NCI-H526 treated with DMSO at 0.1 percent for 48 hours (cell line): ENCODE measurements at regions not wholly inside any gene's neighbourhood (a gene's known extent, or its start where the extent isn't known, plus 50 kb on each side); places are given as distances from the start of the nearest gene placed in this dataset.
"Not testable (repeated sequence)": the region's sequence is repeated elsewhere in the genome, so short reads cannot be mapped to it uniquely, and the experiment has no call there.

ENCODE experiments used
- DNase-seq: peaks from one replicate; lab custom pipeline; 2025; lab: John Stamatoyannopoulos, UW

DNA sequence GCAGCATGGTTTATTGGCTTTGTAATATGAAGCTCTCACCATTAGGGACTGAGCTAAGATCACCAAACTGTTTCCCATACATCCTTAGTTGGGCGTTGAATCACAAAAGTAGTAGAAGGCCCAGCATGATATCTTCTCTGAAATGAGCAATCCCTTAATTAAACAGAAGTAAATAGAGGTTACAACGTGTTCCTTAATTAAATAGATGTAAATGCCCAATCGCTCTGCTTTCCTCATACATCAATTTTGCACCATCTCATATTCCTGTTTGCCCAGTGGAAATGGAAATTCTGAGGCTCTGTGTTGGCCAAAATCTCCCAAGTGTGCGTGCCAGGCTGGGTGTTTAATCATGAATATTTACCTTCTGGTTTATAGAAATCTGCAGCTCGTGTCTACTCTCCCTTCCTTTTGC is 107.4 kb upstream of the FOXB1 start:
- DNase-seq, result no peak

DNA sequence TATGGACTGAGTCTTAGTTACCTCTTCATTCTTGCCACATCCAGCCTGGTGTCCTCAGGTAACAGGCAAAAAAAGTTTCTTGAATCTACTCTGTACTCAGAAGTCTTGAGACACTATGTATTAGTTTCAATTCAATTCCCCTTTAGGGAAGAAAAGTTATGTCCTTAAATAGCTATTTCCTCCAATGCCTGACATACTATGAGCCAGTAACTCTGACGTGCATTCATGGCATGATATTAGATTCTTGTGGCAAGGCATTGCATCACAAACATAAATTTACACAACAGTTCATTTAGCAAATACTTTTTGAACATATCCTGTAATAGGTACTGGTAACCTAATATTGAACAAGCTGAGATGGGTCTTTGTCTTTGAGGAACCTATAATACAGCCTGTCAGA is 109.3 kb upstream of the FOXB1 start:
- no peak for DNase-seq

DNA sequence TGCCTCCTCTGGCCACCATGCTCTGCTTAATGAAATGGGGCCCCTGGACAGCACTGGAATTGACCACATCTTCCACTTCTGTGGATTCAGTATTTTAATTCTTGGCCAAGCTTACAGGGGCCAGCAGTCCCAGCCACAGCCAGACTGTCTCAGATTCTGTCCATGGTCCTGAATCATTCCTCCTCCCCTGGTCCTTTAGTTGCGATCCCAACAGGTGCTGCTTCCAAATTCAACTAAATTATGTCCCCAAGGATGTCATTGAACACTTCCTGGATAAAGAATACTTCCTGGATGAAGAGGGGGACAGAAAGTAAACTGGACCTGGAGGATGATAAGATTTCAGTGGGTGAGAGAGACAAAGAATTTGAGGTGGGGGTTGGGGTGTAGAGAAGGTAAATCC is 111.1 kb upstream of the FOXB1 start:
- DNase-seq, result no peak

DNA sequence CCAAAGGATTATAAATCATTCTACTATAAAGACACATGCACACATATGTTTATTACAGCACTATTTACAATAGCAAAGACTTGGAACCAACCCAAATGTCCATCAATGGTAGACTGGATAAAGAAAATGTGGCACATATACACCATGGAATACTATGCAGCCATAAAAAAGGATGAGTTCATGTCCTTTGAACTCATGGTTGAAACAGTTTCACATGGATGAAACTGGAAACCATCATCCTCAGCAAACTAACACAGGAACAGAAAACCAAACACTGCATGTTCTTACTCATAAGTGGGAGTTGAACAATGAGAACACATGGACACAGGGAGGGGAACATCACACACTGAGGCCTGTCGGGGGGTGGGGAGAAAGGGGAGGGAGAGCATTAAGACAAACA is 116.2 kb upstream of the FOXB1 start:
- DNase-seq, result not testable (repeated sequence)

DNA sequence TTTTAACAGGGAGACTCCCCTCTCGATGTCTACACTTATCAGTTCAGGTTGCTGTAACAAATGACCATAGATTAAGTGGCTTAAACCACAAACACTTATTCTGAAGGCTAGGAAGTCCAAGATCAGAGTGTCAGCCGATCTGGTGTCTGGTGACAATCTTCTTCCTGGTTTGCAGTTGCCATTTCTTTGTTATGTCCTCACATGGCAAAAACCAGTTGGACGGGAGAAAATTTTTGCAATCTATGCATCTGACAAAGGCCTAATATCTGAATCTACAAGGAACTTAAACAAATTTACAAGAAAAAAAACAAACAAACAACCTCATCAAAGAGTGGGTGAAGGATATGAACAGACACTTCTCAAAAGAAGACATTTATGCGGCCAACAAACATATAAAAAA is 116.9 kb upstream of the FOXB1 start:
- DNase-seq, result no peak

DNA sequence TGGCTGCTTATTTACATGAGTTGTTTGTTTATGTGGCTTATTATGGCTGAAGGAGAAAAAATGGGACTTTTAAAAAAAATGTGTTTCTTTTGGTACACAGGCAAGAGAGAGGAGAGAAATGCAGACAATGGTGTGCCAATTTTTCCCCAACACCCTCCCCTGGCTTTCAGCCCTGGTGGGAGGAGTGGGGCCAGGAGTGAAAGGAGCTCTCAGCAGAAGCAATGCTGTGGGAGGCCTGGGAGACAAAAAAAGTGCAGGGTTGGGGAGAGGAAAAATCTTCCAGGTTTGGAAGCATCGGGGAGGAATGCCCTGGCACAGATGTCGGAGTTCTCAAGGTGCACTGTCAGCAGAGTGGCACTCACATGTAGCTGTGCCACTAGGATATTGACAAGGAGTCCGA is 117.7 kb upstream of the FOXB1 start:
- no peak for DNase-seq

DNA sequence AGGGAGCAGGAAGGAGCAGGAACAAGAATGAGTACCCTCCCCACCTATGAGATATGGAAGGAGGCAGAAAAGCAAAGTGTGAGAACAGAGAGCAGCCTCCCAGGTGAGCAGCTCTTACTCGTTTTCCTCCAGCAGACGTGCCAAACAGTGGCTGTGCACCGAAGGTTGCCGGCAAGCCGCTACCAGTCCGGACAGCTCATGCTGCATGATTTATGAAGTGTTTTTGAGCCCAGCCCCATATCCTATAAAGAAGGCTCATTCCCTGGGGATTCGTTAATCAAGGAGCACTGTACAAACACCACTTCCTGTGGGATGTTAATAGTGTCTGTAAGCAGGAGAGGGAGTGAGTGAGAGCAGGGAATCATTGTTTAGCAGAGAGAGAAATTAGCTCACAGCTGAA is 118.3 kb upstream of the FOXB1 start:
- DNase-seq, result peak; percentile 95

DNA sequence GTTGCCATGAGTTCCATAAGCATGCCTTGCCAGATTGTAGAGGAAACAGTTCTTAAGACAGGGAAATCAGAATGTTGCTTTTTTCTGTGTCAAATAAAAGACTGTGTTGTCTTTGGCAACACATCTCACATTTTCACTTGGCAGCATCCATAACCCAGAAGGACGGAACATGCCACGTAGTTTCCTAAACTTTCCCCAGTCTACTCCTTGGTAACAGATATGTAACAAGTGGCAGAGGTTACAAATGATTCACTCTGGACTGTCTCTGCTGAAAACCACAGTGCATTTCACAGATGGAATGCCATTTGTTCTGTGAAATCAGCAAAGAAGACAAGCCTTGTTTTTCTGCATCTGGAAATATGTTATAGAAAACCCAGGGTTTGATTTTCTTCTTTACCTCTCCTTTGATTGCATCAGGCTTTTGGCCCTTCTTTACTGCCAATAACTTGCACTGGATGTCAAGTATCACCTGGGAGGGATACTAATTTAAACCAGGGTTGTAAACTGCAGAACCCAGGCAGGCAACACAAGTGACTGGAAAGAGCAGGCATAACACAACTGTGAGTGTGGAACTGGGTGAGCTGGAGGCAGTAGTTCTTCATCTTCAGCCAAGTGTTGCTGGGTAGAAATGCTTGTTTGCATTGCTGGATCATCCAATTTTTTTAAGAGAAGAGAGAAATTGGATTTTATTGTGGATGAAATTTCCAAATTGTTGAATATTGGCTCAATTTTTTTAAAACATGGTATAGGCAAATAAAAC is 124.4 kb upstream of the FOXB1 start:
- DNase-seq, result no peak

DNA sequence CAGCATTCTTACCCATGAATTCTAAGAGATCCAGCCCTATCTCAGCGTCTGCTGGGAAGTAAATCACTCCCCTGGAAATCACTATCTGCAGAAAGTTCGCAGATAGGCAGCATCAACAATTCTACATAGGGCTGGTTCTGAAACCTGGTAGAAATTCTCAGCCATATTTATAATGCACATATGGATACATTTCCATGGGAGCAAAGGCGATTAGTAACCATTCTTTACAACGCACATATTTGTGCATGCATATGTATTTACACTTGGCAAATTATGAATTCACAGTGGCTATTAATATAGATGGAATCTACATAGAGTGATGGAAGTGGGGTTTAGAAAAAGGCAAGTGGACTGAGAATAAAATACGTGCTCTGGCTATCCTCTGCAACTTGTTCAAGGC is 128.0 kb upstream of the FOXB1 start:
- no peak for DNase-seq

DNA sequence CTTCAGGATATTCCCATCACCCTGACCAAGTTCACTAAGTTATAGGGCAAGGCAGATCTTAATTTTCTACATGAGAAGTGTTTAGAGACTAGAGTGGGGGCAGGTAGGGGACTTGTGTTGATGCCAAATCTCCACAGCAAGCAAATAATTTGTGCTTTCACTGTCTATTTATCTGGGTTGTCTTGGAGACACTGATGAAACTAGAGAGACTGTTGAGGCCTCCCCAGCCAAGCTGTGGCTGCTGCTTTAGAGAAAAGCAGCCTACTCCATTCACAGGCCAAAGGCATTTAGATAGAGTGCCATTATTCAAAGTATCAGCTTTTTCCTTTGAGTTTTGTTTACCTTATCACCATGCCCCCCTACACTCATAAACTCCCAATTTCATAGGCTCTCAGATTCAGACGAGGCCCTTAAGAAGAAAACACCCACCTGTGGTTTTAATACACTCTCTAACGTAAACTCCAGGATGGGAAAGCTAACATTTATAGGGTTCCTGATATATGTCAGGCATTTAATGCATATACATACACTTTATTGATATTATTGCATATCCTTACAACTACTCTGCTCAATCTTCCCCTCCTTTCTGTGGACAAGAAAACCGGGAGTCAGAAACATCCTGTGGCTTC is 130.4 kb upstream of the FOXB1 start:
- DNase-seq, result no peak

DNA sequence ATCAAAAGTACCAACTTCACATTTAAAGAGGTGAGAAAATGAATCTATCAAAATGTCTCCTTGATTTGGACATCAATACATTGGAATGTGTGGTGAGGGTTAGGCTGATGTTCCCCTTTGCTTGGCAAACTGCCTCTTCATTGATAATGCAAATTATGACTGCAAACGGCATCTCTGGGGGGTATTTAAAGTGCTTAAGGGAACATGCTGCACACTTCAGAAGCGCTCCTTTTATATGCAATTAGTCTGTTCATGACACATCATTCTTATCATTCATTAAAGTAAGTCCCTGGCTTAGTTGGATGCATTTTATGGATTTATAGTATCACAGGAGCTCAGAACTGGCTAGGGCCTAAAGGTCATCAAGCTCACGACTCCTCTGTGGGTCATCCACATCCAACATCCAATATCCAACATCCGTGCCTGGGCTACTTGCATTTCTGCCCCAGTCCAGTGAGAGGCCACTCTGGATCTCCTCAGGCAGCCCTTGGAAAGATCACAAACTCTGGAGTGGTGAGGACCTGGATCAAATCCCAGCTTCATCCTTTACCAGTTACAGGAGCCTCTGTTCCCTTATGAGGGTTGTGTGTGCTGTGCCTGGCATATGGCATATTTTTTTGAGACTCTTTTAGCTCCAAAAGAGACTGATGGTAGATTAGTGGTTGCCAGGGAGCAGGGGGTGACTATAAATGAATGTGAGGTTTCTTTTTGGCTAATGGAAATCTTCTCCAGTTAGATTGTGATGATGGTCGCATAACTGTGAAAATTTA is 136.8 kb upstream of the FOXB1 start:
- no peak for DNase-seq

DNA sequence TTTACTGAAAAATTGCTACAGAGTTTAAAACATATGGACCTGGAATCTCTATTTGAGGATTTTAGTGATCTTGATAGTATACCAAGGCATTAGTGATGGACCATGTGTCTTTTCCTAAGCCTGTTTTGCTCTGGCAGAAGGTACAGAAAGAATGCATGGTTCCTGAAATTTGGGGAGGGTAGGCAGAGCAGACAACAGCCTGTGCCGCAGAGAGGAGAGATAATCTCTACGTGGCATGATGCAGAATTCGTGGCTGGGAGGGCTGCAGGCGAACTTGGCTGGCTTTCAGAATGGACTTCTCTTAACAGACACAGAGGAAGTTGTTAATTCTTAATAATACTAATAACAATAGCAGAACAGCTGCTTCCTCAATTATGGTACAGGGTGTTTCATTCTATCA is 137.5 kb upstream of the FOXB1 start:
- DNase-seq, result no peak

DNA sequence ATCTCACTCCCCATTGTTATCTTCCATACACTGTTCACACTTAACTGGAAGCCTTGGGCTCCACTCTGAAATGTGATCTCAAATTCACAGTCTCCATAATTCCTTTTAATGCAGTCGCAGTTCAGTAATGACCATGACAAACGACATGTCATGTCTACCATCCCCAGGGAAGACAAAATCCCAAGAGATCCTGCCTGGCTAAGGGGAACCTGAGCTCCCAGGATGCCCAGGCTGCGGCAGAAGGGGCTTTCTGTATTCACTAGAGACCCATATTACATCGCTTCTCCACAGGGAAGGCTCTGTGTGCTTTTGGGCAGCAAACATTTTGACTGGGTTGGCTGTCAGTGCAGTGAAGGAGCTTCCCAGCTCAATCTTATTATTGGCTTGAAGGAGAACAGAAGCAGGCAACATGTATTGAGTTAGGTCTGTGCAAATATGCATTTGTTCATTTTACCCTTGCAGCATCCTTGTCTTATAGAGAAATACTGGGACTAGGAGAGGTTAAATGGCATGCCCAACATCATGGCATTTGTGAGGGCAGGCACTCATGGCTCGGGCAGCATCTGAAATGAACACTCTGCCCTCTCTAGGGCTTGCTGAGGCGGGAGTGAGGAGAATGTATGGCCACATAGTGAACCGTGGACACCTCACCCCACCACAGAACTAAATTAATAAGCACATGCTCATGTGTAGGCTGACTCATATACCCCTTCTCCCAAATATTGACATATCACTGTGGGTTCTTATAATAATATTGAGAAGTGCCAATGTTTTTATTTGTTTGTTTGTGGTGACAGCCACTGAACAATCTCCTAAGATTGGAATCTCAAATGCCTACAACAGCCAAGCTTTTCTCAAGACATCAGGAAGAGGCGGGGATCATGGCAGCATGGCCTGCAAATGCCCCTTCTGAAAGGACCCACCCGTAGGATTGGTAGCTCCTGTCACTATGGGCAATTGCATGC is 141.6 kb upstream of the FOXB1 start:
- no peak for DNase-seq

DNA sequence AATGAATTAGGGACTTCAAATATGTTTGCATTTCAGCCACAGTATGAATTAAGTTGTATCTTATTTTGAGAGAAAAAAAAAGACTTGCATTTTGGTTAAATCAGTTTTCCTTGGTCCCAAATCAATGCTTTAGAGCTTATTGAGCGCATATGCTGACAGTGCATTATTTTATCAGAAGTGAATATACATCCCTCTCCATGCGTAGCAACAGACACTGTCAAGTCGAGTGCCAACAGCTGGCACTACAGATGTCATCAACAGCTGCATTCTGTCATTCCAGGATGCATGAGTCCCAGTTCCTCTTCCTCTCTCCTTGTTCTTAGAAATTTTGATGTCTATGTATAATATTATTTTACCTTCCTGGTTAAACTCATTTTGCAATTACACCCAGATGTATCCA is 156.1 kb upstream of the FOXB1 start:
- no peak for DNase-seq

DNA sequence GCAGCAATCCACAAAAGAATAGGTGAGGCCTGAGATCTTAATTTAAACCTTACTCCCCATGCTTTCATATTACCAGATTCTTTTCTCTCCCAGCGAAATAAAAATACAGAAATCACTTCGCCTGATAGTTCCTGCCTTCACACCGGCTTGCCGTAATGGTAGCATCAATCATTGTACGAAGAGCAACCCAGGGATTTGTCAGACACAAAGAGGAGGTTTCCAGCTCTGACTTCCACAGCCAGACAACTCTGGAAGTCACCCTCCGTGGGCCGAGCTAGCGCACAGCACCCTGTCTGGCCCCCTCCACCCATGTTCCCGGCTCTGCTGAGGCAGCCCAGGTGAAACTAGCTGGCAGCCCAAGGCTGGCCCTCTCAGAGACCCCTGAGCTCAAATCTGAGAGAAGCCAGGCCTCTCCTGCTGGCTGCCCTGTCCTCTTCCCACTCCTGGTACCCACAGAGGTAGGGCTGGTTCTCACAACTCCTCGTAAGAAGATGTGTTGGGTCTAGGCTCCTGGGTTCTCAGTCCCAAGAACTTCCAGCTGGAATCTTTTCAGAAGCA is 156.9 kb upstream of the BNIP2 start:
- no peak for DNase-seq

DNA sequence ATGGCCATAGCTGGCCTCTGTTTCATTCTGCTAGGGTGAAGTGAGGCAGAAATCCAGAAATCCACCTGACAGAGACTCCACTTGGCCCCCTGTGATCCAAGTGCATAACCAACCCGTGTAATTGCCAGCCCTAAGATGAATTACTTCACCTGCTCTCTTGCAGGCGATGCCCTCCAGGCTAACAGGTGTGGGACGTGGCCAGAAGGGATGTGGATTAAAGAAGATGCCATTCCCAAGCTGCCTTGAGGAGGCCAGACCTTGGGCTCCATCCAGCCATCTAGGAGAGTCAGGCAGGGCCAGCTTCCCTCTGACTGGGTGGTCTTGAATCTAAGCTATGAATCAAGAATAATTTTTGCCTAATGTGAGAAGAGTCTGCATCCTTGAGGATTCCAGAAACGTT is 154.5 kb upstream of the BNIP2 start:
- no peak for DNase-seq

DNA sequence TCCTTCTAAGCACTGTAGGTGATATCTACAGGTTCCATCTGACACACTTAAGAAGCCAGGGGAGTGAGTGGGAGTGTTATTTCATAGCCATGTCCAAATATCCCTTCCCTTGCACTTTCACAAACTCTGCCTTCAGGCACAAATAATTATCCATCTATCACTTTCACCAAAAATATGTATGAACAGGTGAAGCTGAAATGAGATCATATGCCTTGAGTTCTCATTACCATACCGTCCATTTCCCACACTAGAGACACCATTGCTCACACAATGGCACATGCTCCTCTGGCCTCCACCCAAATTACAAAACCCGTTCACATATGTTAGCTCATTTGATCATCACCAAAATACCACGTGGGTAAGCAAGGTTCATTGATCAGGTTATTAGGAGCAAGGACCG is 151.9 kb upstream of the BNIP2 start:
- no peak for DNase-seq

DNA sequence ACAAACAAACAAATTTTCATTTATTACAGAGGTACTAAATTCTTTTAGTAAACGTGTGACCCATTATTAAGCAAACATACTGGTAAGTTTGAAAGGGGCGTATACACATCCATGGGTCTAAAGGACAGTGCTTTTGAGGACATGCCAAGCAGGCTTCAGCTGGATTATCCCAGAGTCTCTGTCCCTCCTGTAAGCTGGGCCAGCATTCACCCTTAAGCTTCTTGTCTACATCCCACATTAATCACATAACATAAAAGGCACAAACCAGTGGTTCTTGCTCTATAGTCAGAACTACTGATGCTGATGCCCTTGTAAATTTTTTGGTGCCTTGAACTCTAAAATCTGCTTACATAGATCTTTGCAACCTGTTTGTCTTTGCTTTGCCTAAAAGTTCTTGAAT is 150.8 kb upstream of the BNIP2 start:
- no peak for DNase-seq

DNA sequence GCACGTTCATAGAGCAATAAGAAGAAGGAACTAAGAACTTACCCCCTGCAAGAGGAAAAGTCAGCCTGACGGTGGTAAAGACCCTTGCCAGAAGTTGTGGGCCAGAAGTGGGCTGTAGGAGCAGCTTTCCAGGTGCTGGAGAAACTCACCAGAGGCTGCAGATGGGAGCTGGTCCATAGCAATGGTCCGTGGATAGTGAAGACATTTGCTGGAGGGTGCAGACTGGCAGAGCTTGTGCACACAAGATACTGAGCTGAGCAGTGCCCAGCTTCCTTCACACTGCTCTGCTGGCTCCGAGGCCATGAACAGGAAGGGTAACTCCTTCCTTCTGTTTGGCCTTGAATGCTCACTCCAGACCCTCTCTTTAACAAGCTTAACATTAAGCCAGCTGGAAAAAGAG is 149.8 kb upstream of the BNIP2 start:
- no peak for DNase-seq

DNA sequence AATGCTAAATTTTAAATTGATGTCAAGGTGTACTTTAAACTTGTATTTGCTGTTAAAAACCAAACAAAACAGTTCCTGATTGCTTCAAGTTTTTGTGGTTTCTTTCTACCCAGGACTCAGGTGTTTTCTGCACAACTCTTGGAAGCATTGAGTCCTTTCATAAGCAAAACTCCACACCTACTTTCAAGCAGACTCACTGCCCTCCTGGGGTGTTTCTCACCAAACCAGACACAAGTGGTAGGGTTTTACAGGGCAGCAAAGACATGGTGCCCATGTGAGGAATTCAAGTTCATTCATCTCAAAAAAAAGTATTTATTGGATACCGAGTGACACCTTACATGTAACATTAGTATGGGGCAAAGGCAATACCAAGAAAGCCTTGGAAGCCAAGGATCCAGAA is 146.7 kb upstream of the BNIP2 start:
- DNase-seq, result no peak

DNA sequence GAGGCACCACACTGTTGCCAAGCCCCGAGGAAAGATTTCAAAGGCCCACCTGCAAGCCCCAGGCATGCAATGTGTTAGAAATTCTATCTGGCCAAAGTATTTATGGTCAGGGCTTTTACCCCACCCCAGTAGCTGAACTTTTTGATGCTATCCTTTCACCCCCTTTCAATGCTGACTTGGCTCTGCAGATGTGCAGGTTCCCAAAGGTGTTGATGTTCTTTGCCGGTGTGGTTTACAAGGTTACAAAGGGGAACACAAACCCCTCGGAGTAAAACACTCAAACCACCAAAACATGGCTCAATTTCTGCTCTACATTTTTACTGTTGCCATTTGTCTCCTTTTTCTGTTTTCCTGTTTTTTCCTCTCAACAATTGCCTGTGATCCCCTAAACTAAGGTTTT is 145.4 kb upstream of the BNIP2 start:
- DNase-seq, result no peak

DNA sequence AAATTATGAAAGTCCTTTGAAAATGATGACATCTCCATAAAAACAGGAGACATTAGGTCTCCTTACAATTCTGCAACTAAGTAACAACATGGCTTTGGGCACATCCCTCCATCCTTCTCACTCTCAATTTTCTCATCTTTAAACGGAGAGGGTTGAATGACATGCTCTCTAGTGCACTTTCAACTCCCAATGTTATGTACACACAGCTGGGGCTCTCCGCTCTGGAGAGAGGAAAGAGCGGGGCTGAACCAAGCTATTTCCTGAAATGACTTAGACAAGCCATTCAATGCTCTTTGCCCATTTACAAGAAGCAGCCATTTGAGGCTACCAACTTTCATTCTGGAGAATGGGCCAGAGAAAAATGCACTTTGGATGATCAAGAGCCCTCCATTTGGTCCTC is 144.2 kb upstream of the BNIP2 start:
- DNase-seq, result no peak
